ENCODE measurements at regions not wholly inside any gene's neighbourhood (a gene's known extent, or its start where the extent isn't known, plus 50 kb on each side); places are given as distances from the start of the nearest gene placed in this dataset.

DNA sequence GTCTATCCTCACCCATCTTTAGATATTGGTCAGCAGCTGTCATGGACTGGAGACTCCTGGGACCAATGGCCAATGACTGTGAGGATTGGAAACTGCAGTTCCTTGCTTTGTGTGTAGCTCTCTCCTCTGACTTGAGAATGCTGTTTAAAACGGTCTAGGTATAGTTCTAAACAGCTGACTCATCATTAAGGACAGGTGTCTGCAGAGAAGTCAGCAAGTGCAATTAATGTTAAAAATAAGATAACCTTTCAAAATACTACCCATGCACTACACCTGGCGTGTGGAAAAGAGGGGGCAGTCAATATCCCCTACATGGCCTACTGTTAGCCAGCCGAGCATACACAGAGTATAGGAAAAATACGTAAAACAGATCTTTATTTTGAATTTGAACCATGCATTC lies 115.4 kb upstream of the TAB2 start:
- TF ChIP-seq, protein P1, sequence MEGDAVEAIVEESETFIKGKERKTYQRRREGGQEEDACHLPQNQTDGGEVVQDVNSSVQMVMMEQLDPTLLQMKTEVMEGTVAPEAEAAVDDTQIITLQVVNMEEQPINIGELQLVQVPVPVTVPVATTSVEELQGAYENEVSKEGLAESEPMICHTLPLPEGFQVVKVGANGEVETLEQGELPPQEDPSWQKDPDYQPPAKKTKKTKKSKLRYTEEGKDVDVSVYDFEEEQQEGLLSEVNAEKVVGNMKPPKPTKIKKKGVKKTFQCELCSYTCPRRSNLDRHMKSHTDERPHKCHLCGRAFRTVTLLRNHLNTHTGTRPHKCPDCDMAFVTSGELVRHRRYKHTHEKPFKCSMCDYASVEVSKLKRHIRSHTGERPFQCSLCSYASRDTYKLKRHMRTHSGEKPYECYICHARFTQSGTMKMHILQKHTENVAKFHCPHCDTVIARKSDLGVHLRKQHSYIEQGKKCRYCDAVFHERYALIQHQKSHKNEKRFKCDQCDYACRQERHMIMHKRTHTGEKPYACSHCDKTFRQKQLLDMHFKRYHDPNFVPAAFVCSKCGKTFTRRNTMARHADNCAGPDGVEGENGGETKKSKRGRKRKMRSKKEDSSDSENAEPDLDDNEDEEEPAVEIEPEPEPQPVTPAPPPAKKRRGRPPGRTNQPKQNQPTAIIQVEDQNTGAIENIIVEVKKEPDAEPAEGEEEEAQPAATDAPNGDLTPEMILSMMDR (IDR thresholded peaks at IDR 0.05) = no peak
- TF ChIP-seq ZFX (IDR thresholded peaks at IDR 0.05; ENCODE audit: borderline replicate concordance) = no peak
